T-cell (primary cell): ENCODE measurements at regions not wholly inside any gene's neighbourhood (a gene's known extent, or its start where the extent isn't known, plus 50 kb on each side); places are given as distances from the start of the nearest gene placed in this dataset.
"Not testable (repeated sequence)": the region's sequence is repeated elsewhere in the genome, so short reads cannot be mapped to it uniquely, and the experiment has no call there.

ENCODE experiments used
- ATAC-seq, 4 experiments: fragments of 200-7000 bp in 3 of 4; fragments of 150-1000 bp in 1 of 4; cut with Tn5 transposase; replicated peaks in 1 of 4; 1 replicate in 3 of 4; 2 replicates in 1 of 4; pipeline ENCODE4 v1.10.0; 2021; ENCODE audit warnings: moderate library complexity in 3 of 4, mild to moderate bottlenecking in 2 of 4, moderate number of reproducible peaks in 1 of 4
- CTCF ChIA-PET, 2 donors: fragments of 300-600 bp; sonication (Branson Sonifier 250); formaldehyde crosslinking; loops; one replicate each; lab custom pipeline; 2022; ENCODE audit warnings: antibody characterized with exemption in 2 of 2; lab: Charles Lee
- POLR2A ChIA-PET, 2 donors: fragments of 300-600 bp; sonication (Branson Sonifier 250); formaldehyde crosslinking; loops; one replicate each; lab custom pipeline; 2022; ENCODE audit warnings: antibody characterized with exemption in 2 of 2; lab: Charles Lee
- DNase-seq, 35 experiments: peaks; one replicate each; pipeline versions ENCODE4 v3.0.0 to v3.0.0-alpha.2; 2013 to 2023
- H3K27ac ChIP-seq: one replicate; pipeline ENCODE4 v1.5.1; 2013; ENCODE audit warnings: low read length
- H3K27me3 ChIP-seq, 2 experiments: replicated peaks in 1 of 2; 1 replicate in 1 of 2; 2 replicates in 1 of 2; pipeline versions ENCODE4 v1.6.1 to v1.7.0; 2013; ENCODE audit warnings: low read length in 1 of 2, mixed read lengths in 1 of 2; ENCODE audit not compliant: control insufficient read depth in 2 of 2, insufficient read depth in 2 of 2; ENCODE audit errors: extremely low read depth in 1 of 2
- H3K36me3 ChIP-seq, 2 donors: 1 replicate in 1 of 2; 2 replicates in 1 of 2; pipeline versions ENCODE4 v1.6.1 to v1.7.0; 2013; ENCODE audit warnings: low read length in 1 of 2; ENCODE audit not compliant: control insufficient read depth in 2 of 2, insufficient read depth in 1 of 2; ENCODE audit errors: extremely low read depth in 1 of 2
- H3K4me1 ChIP-seq, 2 experiments: 1 replicate in 1 of 2; 2 replicates in 1 of 2; pipeline versions ENCODE4 v1.6.1 to v1.7.0; 2013; ENCODE audit warnings: low read length in 2 of 2, mixed read lengths in 1 of 2; ENCODE audit not compliant: insufficient read depth in 2 of 2, control insufficient read depth in 1 of 2; ENCODE audit errors: extremely low read depth in 1 of 2
- H3K4me3 ChIP-seq, 2 donors: 1 replicate in 1 of 2; 2 replicates in 1 of 2; pipeline versions ENCODE4 v1.5.1 to v1.7.0; 2013; ENCODE audit warnings: mild to moderate bottlenecking in 2 of 2, low read length in 1 of 2, moderate library complexity in 1 of 2; ENCODE audit not compliant: control insufficient read depth in 1 of 2; ENCODE audit errors: extremely low read depth in 1 of 2
- H3K9me3 ChIP-seq: 2 replicates; pipeline ENCODE4 v1.7.0; 2013
- H3K27ac Mint-ChIP-seq, 2 donors: one replicate each; pipeline ENCODE4 v1.8.0; 2020 to 2021; ENCODE audit warnings: mild to moderate bottlenecking in 2 of 2, mixed read lengths in 2 of 2
- H3K27me3 Mint-ChIP-seq, 2 donors: one replicate each; pipeline ENCODE4 v1.8.0; 2021 to 2022; ENCODE audit warnings: mixed read lengths in 2 of 2
- H3K36me3 Mint-ChIP-seq: one replicate; pipeline ENCODE4 v1.8.0; 2021; ENCODE audit warnings: mixed read lengths
- H3K4me1 Mint-ChIP-seq, 3 donors: one replicate each; pipeline ENCODE4 v1.8.0; 2020 to 2022; ENCODE audit warnings: mixed read lengths in 3 of 3, mild to moderate bottlenecking in 1 of 3
- H3K4me3 Mint-ChIP-seq, 3 donors: one replicate each; pipeline ENCODE4 v1.8.0; 2020 to 2022; ENCODE audit warnings: mild to moderate bottlenecking in 3 of 3, mixed read lengths in 3 of 3, moderate library complexity in 3 of 3
- H3K9me3 Mint-ChIP-seq, 3 donors: one replicate each; pipeline ENCODE4 v1.8.0; 2020 to 2022; ENCODE audit warnings: mixed read lengths in 3 of 3
- WGBS: methylation state at CpG from one replicate; pipeline ENCODE4 v1.1.5; 2013; ENCODE audit warnings: missing lambda C conversion rate; ENCODE audit not compliant: insufficient coverage; 5-methylcytosine and 5-hydroxymethylcytosine counted together

DNA sequence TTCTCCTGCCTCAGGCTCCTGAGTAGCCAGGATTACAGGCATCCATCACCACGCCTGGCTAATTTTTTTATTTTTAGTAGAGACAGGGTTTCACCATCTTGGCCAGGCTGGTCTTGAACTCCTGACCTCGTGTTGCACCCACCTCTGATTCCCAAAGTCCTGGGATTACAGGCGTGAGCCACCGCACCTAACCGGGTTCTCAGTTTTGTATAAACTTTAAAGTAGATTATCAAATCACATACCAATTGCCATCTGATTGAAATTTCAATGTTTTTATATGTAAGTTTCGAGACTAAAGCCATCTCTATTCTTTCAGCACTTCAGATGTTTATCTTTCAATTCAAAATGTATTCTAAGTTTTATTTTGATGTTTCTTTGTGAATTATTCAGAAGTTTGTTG, 110.1 kb downstream of the POTEH start:
- H3K4me3 ChIP-seq, CTCF ChIA-PET, DNase-seq, ATAC-seq, H3K4me1 ChIP-seq, H3K27me3 ChIP-seq, H3K27me3 Mint-ChIP-seq, H3K36me3 ChIP-seq, H3K9me3 ChIP-seq, H3K36me3 Mint-ChIP-seq, H3K27ac Mint-ChIP-seq, POLR2A ChIA-PET, H3K4me3 Mint-ChIP-seq, H3K27ac ChIP-seq, H3K4me1 Mint-ChIP-seq, H3K9me3 Mint-ChIP-seq: not testable (repeated sequence)
- no CpG with 5 or more reads among the region's 6 CpGs for WGBS

- H3K4me1 Mint-ChIP-seq, CTCF ChIA-PET, H3K36me3 Mint-ChIP-seq, H3K9me3 Mint-ChIP-seq, H3K9me3 ChIP-seq, ATAC-seq, H3K36me3 ChIP-seq, POLR2A ChIA-PET, H3K27me3 ChIP-seq, H3K27me3 Mint-ChIP-seq, H3K4me3 ChIP-seq, H3K4me1 ChIP-seq, H3K4me3 Mint-ChIP-seq, H3K27ac Mint-ChIP-seq, H3K27ac ChIP-seq, DNase-seq: not testable (repeated sequence)
- WGBS: no CpG with 5 or more reads among the region's 1 CpG
Measured at GRCh38 chr22:15811141-15811540, 121.3 kb downstream of the POTEH start.

- H3K4me1 Mint-ChIP-seq, H3K36me3 ChIP-seq, H3K4me3 Mint-ChIP-seq, H3K4me1 ChIP-seq, H3K9me3 ChIP-seq, H3K27ac Mint-ChIP-seq, H3K36me3 Mint-ChIP-seq, POLR2A ChIA-PET, H3K27ac ChIP-seq, H3K9me3 Mint-ChIP-seq, CTCF ChIA-PET, ATAC-seq, H3K4me3 ChIP-seq, DNase-seq, H3K27me3 ChIP-seq, H3K27me3 Mint-ChIP-seq: not testable (repeated sequence)
- WGBS: no CpG with 5 or more reads among the region's 5 CpGs
Measured at GRCh38 chr22:15815783-15816182, 126.0 kb downstream of the POTEH start.

GRCh38 chr22:15816470-15816869, 126.6 kb downstream of the POTEH start:
- not testable (repeated sequence) for H3K36me3 Mint-ChIP-seq

DNA sequence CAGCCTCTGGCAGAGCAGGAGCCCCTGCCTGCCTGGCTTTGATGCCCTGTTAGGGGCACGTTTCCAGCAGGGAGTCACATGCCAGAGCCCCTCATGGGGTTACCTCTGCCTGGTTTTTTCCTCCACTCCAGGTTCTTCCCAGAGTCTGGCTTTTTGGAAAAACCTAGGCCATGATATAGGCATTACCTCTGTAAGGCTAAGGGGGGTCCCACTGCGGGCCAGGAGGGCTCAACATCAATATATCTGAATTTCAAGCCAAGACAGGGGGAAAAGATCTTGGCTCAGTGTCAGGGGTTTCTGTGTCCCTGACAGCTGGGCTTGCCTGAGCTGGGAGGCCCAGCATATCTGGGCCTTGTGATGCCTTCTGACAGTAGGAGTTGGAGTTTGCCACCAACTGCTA, 127.4 kb downstream of the POTEH start:
- H3K27ac Mint-ChIP-seq, H3K36me3 ChIP-seq, POLR2A ChIA-PET, H3K4me1 Mint-ChIP-seq, H3K27me3 Mint-ChIP-seq, H3K4me3 ChIP-seq, H3K4me1 ChIP-seq, CTCF ChIA-PET, H3K27me3 ChIP-seq, H3K9me3 ChIP-seq, H3K27ac ChIP-seq, ATAC-seq, H3K36me3 Mint-ChIP-seq, H3K4me3 Mint-ChIP-seq, H3K9me3 Mint-ChIP-seq, DNase-seq: not testable (repeated sequence)
- no CpG with 5 or more reads among the region's 2 CpGs for WGBS

More at GRCh38 chr22:15816470-15816869, 126.6 kb downstream of the POTEH start:
- ATAC-seq, H3K36me3 ChIP-seq, H3K4me1 ChIP-seq, H3K4me1 Mint-ChIP-seq, CTCF ChIA-PET, H3K27ac ChIP-seq, H3K27ac Mint-ChIP-seq, H3K9me3 ChIP-seq, H3K27me3 ChIP-seq, DNase-seq, H3K9me3 Mint-ChIP-seq, POLR2A ChIA-PET, H3K27me3 Mint-ChIP-seq, H3K4me3 Mint-ChIP-seq, H3K4me3 ChIP-seq: not testable (repeated sequence)
- WGBS: no CpG with 5 or more reads among the region's 3 CpGs

- H3K9me3 Mint-ChIP-seq, H3K4me3 Mint-ChIP-seq, ATAC-seq, H3K9me3 ChIP-seq, H3K36me3 ChIP-seq, H3K36me3 Mint-ChIP-seq, H3K4me1 ChIP-seq, H3K27ac ChIP-seq, H3K4me1 Mint-ChIP-seq, POLR2A ChIA-PET, H3K27me3 ChIP-seq, H3K27me3 Mint-ChIP-seq, DNase-seq, H3K27ac Mint-ChIP-seq, H3K4me3 ChIP-seq, CTCF ChIA-PET: not testable (repeated sequence)
- WGBS: no CpG with 5 or more reads among the region's 33 CpGs
Measured at GRCh38 chr22:15819886-15820285, 130.1 kb downstream of the POTEH start.

DNA sequence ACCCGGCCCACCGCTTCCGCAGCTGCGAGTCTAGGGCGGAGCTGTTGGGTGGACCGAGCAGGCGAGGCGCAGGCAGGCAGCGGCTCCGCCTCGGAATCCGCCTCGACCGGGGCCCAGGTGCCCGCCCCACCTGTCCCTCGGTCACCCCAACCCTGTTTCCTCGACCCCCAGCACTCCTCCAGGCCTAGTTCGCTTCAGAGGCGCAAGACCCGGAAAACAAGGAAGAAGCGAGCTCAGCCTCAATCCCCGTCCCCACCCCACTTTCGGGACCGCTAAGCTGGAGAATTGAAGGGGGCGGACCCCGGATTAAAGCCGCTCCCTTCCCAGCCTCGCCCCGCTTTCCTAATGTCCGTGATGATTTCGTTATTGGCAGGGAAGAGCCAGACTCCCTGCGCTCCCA, 131.3 kb downstream of the POTEH start:
- H3K27ac Mint-ChIP-seq, H3K4me1 ChIP-seq, H3K27ac ChIP-seq, H3K36me3 Mint-ChIP-seq, ATAC-seq, H3K9me3 Mint-ChIP-seq, H3K4me3 ChIP-seq, DNase-seq, H3K27me3 Mint-ChIP-seq, H3K4me3 Mint-ChIP-seq, H3K36me3 ChIP-seq, H3K27me3 ChIP-seq, H3K4me1 Mint-ChIP-seq, H3K9me3 ChIP-seq, CTCF ChIA-PET, POLR2A ChIA-PET: not testable (repeated sequence)
- WGBS: no CpG with 5 or more reads among the region's 32 CpGs
